HFF-Myc (cell line): ENCODE measurements at regions not wholly inside any gene's neighbourhood (a gene's known extent, or its start where the extent isn't known, plus 50 kb on each side); places are given as distances from the start of the nearest gene placed in this dataset.

Experiments
- DNase-seq: peaks from one replicate; pipeline ENCODE4 v3.0.0-alpha.2; 2011; ENCODE audit warnings: low read depth; ENCODE audit errors: extremely low read depth
- H3K4me3 ChIP-seq: replicated peaks from 2 replicates; pipeline ENCODE4 v1.5.1; 2011; ENCODE audit warnings: low read depth, mild to moderate bottlenecking, control low read depth, low read length
- CTCF ChIP-seq: IDR thresholded peaks from 2 replicates; pipeline ENCODE4 v1.5.1; 2012; ENCODE audit warnings: mild to moderate bottlenecking, low read depth, low read length, control low read depth; ENCODE audit errors: missing control alignments

- TF ChIP-seq CTCF, result no peak
- no peak for DNase-seq
- H3K4me3 ChIP-seq, result no peak overlapping the region
These were observed 111.8 kb upstream of the LYSMD4 start for GRCh38 chr15:99845009-99845408.

GRCh38 chr15:99844150-99844549 is 110.9 kb upstream of the LYSMD4 start:
- no peak for TF ChIP-seq CTCF

GRCh38 chr15:99842071-99842470 is 108.8 kb upstream of the LYSMD4 start:
- TF ChIP-seq CTCF, result no peak
- H3K4me3 ChIP-seq, result no peak overlapping the region

More at GRCh38 chr15:99844150-99844549, 110.9 kb upstream of the LYSMD4 start:
- no peak for DNase-seq
- no peak overlapping the region for H3K4me3 ChIP-seq

GRCh38 chr15:99826157-99826780 is 93.0 kb upstream of the LYSMD4 start:
- no peak for DNase-seq
- H3K4me3 ChIP-seq, result no peak overlapping the region
- TF ChIP-seq CTCF, result no peak

More at GRCh38 chr15:99842071-99842470, 108.8 kb upstream of the LYSMD4 start:
- DNase-seq, result no peak

GRCh38 chr15:99823346-99823745 is 90.1 kb upstream of the LYSMD4 start:
- no peak for TF ChIP-seq CTCF
- no peak overlapping the region for H3K4me3 ChIP-seq
- DNase-seq, result no peak

- no peak overlapping the region for H3K4me3 ChIP-seq
- TF ChIP-seq CTCF, result no peak
- no peak for DNase-seq
These were observed 86.9 kb upstream of the LYSMD4 start for GRCh38 chr15:99819981-99820718.
